Loucy (cell line): ENCODE measurements at regions not wholly inside any gene's neighbourhood (a gene's known extent, or its start where the extent isn't known, plus 50 kb on each side); places are given as distances from the start of the nearest gene placed in this dataset.

Experiments used
- CTCF ChIP-seq: fragments of 200-600 bp; sonication (generic); conservative IDR thresholded peaks from 2 replicates; pipeline ENCODE4 v1.5.1; 2014; ENCODE audit warnings: mild to moderate bottlenecking, antibody characterized with exemption, low read length
- EZH2phosphoT487 ChIP-seq: fragments of 200-600 bp; IDR thresholded peaks from 2 replicates; pipeline ENCODE4 v1.6.1; 2018; ENCODE audit warnings: antibody characterized with exemption, mild to moderate bottlenecking, moderate library complexity, borderline replicate concordance

DNA sequence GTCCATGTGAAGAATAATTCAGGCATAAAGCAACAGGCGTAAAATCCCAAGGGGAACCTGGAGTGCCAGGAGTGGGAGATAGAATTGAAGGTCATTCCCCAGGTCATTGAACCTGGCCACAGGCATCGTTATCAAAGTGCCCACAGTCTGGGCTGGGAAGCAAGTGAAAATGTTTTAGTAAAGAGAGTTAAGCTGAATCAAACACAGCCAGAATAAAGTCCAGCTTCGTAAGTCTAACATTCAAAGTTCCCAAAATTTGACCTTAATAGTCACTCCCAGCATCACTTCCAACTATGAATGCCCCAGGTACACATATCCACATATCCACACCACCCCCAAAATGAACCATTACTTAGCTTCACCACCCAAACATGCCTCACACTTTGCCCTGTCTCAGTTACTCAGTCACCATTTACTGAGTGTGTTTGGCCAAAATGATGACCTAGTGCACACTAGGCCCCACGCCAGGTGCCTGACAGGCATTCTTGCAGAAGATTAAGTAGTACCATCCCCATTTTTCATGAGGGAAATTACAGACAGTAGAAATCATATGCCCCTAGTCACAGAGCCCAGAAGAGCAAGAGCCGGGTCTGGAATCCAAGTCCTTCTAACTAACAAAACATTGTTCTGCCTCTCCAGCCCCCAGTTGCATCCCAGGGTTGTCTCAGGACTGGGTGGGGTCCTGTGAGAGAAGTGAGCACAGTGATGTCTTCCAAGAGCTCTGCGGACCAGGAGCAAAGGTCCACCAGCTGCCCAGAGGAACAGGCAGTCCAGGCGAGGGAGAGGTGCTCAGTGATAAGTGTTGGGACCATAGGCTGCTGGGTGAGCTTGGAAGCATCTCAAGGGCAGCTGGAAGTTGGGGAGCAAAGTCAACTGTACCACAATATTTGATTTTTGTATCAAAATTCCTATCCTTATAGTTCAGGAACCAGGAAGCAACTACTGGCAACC lies 65.2 kb upstream of the MYCN start:
- TF ChIP-seq CTCF: no peak
- no peak for TF ChIP-seq EZH2phosphoT487
